Activated CD4-positive, CD25-positive, alpha-beta regulatory T cell treated with anti-CD3 and anti-CD28 coated beads, Interleukin-2, amount 50 U/mL, for 16 hours (primary cell): ENCODE measurements at regions not wholly inside any gene's neighbourhood (a gene's known extent, or its start where the extent isn't known, plus 50 kb on each side); places are given as distances from the start of the nearest gene placed in this dataset.

Experiments
- DNase-seq: peaks from one replicate; pipeline ENCODE4 v3.0.0-alpha.2; 2020; ENCODE audit warnings: low read depth, low spot score

DNA sequence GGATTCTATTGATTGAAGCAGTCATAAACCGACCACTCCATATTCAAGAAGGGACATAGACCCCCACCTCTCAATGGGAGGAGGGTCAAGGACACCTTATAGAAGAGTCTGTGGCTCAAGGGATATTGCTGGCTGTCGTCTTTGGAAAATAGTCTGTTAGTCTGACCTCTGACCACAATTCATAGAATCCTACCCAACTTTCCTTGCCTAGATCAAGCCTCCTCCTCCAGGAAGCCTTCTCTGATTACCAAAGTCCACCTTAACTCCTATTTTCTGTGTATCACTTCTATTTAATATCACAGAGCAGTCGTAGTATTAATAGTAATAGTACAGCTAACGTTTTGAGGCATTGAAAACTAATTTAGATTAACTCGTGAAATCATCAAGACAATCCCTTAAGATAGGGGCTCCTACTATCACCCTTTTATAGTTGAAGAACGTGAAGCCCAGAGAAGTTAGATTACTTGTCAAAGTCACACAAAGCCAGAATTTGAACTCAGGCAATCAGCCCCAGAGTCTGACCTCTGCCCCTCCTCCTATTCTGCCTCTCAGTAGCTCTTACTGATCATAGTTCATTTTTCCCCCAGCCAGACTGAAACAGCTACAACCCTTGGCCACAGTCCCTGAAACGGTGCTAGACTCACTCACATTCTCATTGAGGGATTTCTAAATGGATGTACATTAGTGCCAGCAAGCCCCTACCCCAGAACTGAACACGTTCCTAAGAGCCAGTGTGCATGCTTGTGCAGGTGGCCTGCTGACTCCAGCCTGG lies 636.6 kb downstream of the MID1IP1 start:
- DNase-seq: no peak

DNA sequence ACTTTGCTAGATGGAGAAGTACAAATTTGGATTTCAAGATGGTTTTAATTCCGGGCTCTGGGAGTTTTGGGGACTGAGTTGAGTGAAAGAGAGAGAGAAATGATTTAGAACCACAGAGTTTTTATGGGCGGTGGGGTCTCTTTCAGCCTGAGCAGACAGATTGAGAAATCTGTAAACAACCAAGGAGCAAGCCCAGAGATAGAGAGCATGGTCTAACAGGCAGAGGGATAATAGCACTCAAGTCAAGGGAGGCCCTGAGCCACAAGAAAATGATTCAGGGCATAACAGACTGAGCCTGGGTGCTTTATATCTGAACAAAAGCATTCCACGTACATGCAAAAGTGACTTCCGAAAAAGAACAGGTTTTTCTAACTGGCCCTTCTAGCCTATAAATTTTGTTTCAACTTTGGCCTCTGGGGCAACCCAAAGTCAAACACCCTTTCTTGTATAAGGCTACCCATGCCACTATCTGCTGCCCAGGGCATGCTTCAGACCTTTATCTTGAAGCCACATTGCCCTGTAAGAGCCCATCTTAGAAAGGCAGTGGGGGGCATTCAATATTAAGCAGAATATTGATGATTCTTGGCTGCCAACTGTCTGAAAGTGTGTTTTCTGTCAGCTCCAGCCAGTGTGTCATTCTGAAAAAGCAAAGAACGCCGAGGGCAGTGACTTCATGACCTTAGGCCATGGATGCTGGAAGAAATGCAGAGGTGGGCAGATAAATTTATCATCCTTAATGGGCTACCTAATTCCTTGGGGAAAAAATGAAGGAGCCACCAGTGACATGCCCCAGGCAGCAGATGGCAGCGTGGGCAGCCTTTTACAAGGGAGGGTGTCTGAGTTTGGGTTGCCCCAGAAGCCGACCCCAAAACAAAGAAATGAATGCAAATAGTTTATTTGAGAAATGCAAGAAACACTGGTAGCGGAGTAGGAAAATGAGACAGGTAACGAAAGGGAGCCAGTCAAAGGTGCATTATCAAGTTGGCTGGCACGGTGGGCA lies 637.6 kb downstream of the MID1IP1 start:
- DNase-seq: no peak

DNA sequence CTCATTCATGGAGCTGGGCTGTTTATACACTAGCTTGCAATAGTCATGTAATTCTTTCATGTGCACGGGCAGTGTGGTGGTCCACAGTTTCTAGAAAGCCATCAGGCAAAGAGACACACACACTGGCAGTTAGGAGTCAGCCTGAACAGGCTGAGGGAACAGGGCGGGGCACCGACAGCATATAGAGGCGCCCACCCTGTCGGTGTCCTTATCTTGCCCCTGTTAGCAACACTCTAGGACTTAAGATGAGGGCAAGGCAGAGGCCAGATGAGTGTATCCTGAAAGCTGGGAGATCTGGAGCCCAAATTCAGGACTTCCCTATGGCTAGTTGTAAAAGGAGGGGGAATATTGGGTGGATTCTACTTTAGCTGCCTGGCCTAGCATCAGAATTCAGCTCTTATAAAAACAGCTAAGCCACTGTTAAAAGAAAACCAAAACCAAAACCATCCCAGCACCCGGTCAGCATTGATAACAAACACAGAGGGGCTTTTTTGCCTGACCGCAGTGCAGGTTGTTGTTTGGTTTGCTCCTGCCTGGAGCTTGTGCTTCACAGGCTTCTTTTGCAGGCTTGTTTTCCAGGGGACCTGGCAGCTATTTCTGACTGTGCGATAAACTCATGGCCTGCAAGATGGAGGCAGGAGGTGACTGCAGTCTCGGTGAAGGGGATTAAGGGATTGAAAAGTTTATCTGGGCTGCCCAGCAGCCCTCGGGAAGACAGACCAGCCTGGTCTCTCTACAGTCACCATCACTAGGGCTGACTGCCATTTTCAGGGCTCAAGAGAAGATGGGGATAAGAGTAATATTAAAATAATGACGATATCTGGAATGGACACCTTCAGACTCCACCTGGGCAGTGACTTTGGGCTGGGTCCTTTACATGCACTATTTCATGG lies 638.9 kb downstream of the MID1IP1 start:
- no peak for DNase-seq

DNA sequence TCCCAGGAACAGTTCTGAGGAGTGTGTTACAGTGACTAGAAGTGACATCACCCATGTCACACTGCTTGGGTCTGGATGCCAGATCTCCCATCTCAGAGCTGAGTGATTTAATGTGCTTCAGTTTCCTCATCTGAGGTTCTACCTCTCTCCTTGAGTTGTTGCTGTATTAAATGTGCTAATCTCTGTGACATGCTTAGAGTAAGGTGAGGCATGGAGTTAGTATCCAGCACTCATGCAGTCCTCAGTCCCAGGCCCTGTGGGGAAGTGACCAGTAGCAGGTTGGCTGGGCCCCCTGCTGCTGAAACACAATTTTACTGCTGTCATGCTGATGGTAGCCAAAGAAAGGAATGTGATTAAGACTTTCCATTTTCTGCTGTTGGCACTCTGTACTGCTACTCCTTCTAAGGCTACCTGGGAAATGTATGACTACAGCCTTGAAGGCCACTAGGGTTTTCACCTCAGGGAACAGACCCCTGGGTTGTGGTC lies 639.6 kb downstream of the MID1IP1 start:
- no peak for DNase-seq

DNA sequence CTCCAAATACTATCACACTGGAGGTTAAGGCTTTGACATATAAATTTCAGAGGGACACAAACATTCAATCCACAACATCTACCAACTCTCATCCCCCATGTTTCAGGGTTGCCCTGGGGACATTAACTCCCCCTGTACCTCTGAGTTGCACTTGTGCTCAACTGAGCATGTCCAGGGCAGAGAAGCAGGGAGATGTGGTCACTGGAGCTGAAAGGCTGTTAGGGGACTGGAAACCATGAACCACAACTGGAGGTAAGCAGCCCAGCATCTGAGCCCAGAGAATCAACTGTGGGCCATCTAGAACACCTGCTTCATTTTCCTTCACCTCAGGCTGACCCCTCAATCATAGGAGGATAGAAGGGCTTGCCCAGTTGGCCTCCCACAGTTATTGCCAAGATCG lies 641.1 kb downstream of the MID1IP1 start:
- no peak for DNase-seq

DNA sequence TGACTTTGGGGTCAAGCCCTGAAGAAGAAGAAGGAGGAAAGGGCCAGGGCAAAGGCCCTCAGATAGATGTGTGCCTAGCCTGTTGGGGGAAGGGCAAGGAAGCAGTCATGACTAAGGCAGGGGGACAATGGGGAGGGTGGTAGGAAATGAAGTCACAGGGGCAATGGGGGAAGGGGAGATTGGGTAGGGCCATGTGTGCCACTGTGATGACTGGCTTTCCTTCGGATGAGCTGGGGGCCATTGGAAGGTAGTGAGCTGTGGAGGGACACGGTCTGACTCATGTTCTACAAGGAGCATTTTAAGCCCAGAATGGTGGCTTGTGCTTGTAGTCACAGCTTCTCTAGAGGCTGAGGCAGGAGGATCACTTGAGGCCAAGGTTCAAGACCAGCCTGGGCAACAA lies 642.0 kb downstream of the MID1IP1 start:
- no peak for DNase-seq

DNA sequence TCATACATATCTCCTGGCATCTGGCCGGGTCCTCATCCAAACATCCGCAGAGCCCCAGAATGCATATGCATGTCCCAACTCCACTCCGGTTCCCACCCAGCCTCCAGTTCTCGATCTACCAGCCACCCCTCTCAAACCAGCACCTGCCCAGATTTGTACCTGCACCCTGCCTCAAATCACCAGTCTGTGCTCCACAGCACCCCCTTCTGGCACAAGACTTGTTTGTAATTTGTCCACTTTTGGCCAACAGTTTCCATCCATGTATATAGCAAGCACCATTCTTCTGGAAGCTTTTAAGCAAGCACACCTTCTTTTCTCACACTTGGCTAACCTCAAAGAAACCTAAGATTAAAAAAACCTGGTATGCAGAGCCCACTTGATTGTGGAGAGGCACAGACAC lies 644.1 kb downstream of the MID1IP1 start:
- peak; percentile 4 for DNase-seq

DNA sequence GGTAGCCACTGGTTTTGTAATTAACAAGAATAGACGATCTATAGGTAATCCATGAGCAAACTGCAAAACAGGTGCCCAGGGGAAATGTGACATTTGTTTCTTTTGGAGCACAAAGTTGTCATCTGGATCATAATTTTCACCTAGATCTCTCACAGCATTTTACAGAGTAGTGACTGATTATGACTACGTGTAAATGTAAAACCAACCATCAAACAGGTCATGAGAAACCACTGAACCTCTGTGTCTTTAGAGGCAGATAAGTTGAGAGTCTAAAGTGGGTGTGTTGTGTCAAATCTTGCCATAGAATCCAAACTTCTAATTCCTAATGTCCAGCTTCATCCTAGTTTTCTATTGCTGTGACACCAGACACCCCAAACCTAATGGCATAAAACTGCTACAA lies 648.1 kb downstream of the MID1IP1 start:
- no peak for DNase-seq

DNA sequence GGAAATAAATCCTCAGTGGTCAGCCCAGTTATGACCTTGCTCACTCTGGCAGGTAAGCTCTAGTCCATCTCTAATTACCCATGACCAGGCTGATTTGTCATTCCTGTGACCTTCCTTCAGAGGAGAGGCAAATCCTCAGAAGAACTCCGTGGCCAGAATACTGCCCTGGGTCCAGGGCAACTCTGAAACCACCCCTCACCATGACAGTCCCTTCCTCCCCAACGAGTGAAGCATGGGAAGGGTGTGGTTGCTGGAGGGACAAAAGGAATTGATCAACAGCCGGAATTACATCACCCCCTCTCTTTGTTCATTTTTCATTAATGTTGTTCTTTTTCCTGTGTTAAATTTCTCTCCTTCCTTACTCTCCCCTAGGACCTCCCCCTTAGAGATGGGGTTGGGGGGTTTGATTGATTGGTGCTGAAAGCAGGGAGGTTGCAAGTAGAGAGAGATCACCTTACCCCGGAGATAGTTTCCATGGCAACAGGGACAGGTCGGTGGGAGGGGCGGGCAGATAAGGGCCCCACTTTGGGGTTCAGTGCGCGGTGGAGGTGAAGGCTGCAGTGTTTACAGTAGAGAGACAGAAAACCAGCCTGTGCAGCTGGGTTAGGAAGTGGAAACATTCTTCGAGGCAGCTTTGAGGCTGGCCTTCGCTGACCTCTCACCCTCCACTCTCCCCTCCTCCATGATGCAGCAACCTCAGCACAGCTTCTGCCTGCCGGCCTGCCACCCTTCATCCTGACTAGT lies 647.4 kb downstream of the BCOR start:
- no peak for DNase-seq

DNA sequence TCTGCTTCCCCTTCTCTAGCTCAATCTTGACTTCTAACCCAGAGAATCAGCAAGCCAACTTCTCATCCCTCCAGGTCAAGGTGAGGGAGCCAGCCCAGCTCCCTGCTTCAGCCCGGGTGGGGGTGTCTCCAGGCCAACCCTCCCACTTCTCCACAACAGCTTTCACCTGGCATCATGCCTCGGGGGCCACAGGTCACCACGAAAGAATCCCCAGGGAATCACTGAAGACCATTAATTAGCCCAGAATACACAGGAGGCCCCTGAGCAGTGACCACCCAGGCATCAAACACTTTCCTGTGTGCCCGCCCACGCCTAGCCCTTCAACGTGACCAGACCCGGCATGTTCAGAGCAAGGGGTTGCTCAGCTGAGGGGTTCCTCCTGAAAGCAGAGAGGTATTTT lies 646.7 kb downstream of the BCOR start:
- DNase-seq: no peak

DNA sequence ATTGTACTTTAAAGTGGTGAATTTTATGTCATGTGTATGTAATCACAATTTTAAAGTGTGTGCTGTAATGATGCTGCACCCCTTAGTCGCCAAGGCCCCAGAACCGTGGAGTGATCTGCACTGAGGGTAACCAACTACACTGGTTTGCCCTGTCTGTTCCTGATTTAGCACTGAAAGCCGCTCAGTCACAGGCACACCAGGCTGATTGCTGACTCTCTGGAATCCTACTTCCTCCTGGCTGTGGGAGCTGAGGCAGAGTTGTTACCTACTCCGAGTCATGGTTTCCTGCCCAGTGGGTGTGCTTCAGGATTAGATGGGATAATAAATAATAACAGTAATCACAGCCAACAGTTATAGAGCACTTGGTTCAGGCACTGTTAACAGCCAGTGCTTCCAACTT lies 645.4 kb downstream of the BCOR start:
- no peak for DNase-seq

DNA sequence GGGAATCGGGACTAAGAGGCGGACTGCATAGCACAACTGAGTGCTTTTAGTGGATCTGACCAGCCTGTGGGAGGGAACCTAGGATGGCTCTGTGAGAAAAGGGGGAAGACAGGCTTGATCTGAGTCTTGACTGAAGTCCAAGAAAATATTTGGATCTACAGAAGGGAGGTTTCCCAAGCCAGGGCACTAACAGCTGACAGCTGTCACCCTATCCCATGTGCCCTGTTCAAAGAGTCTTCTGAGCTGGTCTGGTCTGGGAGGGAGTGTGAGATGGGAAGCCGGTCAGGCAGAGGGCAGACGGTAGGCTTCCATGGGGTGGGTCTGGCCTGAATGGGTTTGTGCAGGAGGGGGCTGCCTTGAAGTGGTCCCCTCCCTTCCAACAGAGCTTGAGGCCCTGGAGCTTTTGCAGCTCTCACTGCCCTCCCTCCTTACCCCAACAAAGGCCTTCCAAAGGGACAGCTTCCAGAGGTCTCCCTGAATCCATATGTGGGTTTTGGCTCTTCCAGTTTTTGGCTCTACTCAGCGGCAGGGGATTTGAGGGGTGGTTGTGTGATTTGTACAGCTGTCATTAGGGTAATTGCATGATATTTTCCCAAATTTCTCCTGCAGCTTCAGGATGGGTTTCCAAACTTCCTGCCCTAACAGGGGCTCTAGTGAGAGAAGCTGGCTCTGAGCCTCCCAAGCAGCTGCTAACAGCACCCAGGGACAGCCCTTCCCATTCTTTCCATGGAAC lies 643.7 kb downstream of the BCOR start:
- no peak for DNase-seq

DNA sequence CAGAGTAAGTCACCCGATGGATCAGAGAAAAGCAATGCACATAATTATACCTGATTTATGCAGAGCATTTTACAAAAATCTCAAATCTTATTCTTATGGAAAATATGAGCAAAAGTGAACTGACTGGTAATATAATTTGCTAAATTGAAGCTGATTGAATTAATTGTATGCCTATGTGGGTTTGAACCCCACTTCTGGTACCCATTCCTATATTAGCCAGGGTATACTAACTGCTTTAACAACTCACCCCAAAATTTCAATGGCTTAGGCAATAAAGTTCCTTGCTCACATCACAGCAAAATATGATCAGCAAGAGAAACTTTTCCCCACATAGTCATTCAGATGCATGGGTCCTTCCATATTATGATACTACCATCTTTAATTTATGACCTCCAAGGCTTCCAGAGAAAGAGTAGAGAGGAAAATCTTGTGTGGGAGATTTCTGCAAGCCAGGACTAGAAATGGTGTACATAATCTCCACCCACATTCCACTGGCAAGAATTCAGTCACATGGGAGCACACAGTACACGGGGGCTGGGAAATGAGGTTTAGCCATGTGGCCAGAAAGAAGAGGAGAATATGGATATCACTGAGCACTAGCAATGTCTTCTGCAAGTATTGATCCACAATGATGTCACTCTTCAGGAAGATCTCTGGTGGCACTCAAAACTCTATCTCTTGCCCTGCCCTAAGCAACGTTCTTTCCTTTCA lies 640.7 kb downstream of the BCOR start:
- no peak for DNase-seq

DNA sequence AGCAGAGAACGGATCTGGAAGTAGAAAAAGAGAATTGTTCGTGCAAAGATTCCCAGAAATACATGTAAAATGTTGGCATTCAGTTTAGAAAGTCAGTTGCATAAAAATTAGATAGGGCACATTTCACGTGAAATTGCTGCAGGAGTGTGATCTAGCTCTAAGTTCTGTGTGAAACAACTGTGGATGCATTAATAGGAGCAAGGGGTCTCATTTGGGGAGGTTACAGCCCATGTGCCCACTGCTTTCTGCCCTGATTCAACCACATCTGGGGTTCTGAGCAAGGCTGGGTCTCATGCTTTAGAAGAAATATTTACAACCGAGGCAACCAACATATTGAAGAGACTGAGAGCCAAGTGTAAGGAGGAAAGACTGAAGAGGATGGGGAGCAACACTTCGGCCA lies 639.0 kb downstream of the BCOR start:
- no peak for DNase-seq

DNA sequence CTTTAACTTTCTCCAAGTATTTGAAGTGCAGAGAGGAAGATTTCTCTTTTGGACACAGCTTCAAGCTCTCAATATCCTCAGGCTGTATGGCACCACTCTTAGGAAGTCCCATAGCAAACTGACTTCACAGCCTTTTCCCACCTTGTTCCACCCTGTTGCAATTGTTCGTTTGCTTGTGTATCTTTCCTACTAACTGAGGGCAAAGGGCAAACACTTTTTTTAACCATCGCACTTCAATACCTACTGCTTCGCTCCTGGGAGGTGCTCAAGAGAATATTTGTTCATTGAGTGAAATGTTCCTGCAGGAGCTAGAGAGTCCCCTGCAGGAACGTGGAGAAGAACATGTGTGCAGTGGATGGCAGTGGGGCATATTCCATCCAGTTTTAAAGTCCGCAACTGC lies 638.6 kb downstream of the BCOR start:
- no peak for DNase-seq

DNA sequence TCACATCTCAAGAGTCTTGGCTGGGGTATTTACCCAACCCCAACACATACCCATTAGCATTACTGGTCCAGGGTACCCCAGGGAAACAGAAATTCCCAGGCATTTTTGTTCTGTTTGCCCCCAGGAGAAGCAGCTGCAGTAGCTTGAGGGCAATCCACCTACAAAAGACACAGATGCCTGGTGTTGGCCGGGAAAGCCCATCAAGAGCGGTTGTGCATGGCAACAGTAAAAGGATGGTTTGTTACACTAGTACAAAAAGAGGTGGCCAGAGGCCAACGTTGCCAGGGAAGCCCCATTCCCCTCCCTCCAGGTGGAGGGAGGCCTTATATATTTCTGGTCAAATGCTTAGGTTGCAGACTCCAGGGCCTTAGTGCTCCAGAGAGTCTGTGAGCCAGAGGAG lies 637.8 kb downstream of the BCOR start:
- no peak for DNase-seq

DNA sequence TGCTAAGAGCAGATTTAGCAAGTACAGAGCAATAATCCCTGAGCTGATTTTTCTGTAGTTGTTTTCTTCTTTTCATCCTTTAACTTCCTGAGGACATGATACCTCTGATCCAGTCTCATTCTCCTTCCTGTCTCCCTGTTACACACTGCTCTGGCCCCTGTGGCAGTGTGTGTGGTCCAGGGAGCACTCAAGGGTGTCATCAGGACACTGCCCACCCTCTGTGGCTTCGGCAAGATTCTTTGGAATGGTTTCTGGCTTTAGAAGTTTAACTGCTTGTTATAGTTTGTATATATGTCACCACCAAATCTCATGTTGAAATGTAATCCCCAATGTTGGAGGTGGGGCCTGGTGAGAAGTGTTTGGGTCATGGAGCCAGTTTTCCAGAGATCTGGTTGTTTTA lies 637.3 kb downstream of the BCOR start:
- no peak for DNase-seq

DNA sequence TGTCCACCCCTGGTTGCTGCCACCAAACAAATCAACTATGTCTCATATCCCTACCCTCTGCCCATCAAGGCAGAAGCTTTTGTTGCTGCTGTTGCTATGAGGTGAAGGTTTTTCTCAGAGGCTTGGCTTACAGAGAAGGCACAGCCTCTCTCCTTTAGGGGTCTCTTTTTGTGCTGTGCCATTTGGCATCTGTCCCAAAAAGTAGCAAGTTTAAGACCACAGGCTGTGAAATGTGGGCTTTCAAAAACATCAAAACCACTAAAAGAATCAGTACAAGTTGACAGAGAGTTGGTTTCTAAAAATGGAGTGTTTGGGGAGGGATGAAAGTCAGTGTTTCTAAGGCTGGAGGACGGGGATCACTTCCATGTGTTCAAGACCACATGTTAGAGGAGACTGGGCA lies 634.9 kb downstream of the BCOR start:
- no peak for DNase-seq

DNA sequence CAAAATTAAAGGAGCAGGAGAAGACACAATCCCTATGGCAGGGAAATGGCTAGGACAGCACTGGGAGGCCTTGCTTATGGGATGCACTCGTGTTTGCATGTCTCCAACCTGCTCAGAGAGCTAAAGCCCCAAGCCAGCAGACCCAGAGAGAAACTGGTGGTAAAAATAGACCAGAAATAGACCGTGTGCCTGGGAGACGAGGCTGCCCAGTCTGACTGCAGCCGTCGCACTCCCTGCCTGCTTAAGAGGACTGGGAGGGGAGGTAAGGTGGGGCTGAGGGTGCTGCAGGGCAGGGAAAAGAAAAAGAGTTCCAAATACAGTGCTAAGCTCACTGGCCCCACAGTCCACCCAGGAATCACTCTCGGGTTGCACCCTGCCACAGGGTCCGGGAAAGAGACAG lies 633.5 kb downstream of the BCOR start:
- no peak for DNase-seq

DNA sequence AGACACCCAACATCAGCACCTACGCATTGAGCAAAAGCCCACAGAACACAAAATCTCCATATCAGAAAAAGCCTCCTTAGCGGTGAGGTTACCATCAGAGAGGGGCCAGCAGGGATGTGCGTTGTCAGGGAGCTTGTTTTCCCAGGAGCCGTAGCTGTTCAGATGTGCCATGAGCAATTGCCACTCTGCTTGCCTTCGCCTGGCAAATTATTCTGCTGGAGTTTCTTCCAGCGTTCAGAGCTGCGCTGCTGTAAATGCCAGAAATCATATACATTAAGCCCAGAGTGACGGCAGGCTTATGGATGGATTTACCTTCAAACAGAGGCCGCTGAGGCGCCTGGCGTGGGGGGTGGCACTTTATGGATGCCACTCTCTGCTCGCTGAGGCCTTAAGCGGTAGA lies 632.3 kb downstream of the BCOR start:
- no peak for DNase-seq
